ENCODE measurements at regions not wholly inside any gene's neighbourhood (a gene's known extent, or its start where the extent isn't known, plus 50 kb on each side); places are given as distances from the start of the nearest gene placed in this dataset.
"Not testable (repeated sequence)": the region's sequence is repeated elsewhere in the genome, so short reads cannot be mapped to it uniquely, and the experiment has no call there.

- BruUV-seq (replicated peaks), result no TSS peak
- peaks cover 24% of the 10 kb centered on the region for H3K4me1 Mint-ChIP-seq (ENCODE audit: low read depth, unreplicated experiment)
Observed at GRCh38 chr20:56781108-56781739, 152.1 kb downstream of the TFAP2C start.

GRCh38 chr20:56781987-56782560, 153.0 kb downstream of the TFAP2C start:
- BruUV-seq (replicated peaks); H3K4me3 Mint-ChIP-seq (ENCODE audit: low read depth, unreplicated experiment); H3K9me3 Mint-ChIP-seq (ENCODE audit: low read depth, unreplicated experiment); H3K36me3 Mint-ChIP-seq (ENCODE audit: insufficient read depth, unreplicated experiment); H3K27ac Mint-ChIP-seq (ENCODE audit: unreplicated experiment); DNase-seq; CTCF ChIA-PET: not testable (repeated sequence)
- intact Hi-C loops (cut with micrococcal nuclease; ENCODE audit: unreplicated experiment), result loop anchor here (10.0 kb wide), 1 partner anchor 227 kb away; no protein-coding TSS in a partner anchor
- peaks cover 24% of the 10 kb centered on the region for H3K4me1 Mint-ChIP-seq (ENCODE audit: low read depth, unreplicated experiment)
- H3K27me3 Mint-ChIP-seq (ENCODE audit: unreplicated experiment), result peaks cover 21% of the 10 kb centered on the region

More at GRCh38 chr20:56781108-56781739, 152.1 kb downstream of the TFAP2C start:
- H3K9me3 Mint-ChIP-seq (ENCODE audit: low read depth, unreplicated experiment), result no peaks in the 10 kb centered on the region
- no peak overlapping the region for H3K27ac Mint-ChIP-seq (ENCODE audit: unreplicated experiment)
- H3K4me3 Mint-ChIP-seq (ENCODE audit: low read depth, unreplicated experiment), result no peak overlapping the region
- TF ChIP-seq, protein P1, sequence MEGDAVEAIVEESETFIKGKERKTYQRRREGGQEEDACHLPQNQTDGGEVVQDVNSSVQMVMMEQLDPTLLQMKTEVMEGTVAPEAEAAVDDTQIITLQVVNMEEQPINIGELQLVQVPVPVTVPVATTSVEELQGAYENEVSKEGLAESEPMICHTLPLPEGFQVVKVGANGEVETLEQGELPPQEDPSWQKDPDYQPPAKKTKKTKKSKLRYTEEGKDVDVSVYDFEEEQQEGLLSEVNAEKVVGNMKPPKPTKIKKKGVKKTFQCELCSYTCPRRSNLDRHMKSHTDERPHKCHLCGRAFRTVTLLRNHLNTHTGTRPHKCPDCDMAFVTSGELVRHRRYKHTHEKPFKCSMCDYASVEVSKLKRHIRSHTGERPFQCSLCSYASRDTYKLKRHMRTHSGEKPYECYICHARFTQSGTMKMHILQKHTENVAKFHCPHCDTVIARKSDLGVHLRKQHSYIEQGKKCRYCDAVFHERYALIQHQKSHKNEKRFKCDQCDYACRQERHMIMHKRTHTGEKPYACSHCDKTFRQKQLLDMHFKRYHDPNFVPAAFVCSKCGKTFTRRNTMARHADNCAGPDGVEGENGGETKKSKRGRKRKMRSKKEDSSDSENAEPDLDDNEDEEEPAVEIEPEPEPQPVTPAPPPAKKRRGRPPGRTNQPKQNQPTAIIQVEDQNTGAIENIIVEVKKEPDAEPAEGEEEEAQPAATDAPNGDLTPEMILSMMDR (IDR thresholded peaks at IDR 0.05; ENCODE audit: unreplicated experiment), result no peak
- no peaks in the 10 kb centered on the region for H3K36me3 Mint-ChIP-seq (ENCODE audit: insufficient read depth, unreplicated experiment)
- DNase-seq, result peak; percentile 49
- intact Hi-C loops (cut with micrococcal nuclease; ENCODE audit: unreplicated experiment), result loop anchor here (10.0 kb wide), 1 partner anchor 226 kb away; no protein-coding TSS in a partner anchor
- CTCF ChIA-PET, result interaction anchor here (0.6 kb wide), 3 partner anchors 86 to 153 kb away, joined by 3 read pairs; no protein-coding TSS in a partner anchor
- H3K27me3 Mint-ChIP-seq (ENCODE audit: unreplicated experiment), result peaks cover 21% of the 10 kb centered on the region

DNA sequence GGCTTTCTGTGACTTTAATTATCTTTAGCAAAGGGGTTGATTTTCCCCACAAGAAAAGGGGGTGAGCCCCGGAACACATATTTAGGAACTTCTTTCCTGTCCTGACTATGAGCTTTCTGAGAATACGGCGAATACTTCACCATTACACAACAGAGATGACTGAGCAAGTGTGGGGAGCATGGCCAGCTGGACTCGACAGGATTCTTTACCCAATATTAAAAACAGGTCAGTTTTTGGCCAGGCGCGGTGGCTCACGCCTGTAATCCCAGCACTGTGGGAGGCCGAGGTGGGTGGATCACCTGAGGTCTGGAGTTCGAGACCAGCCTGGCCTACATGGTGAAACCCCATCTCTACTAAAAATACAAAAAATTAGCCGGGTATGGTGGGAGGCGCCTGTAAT, 153.7 kb downstream of the TFAP2C start:
- H3K36me3 Mint-ChIP-seq (ENCODE audit: insufficient read depth, unreplicated experiment); H3K27ac Mint-ChIP-seq (ENCODE audit: unreplicated experiment); H3K4me3 Mint-ChIP-seq (ENCODE audit: low read depth, unreplicated experiment); DNase-seq; CTCF ChIA-PET; BruUV-seq (replicated peaks); H3K9me3 Mint-ChIP-seq (ENCODE audit: low read depth, unreplicated experiment): not testable (repeated sequence)
- Mint-ChIP-seq H3K27me3 (ENCODE audit: unreplicated experiment) (peaks cover 21% of the 10 kb centered on the region), H3K4me1 (ENCODE audit: low read depth, unreplicated experiment) (peaks cover 28% of the 10 kb centered on the region)
- intact Hi-C loops (cut with micrococcal nuclease; ENCODE audit: unreplicated experiment), result loop anchor here (10.0 kb wide), 1 partner anchor 228 kb away; no protein-coding TSS in a partner anchor

DNA sequence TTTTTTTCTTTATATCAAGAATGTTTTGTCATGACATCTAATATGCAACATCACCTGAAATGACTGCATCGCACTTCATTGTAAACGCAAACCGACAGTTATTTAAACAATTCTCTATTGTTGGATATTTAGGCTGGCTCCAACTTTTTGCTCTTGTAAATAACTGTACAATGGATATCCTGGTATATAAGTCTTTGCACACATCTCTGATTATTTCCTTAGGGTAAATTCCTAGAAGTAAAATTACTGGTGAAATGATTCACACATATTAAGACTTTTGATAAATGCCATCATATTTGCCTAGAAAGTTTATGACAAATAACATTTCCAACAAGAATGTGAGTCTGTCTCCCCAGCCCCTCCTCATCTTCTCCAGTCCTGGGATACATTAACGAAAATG, 154.7 kb downstream of the TFAP2C start:
- peaks cover 33% of the 10 kb centered on the region for H3K4me1 Mint-ChIP-seq (ENCODE audit: low read depth, unreplicated experiment)
- peaks cover 21% of the 10 kb centered on the region for H3K27me3 Mint-ChIP-seq (ENCODE audit: unreplicated experiment)
- TF ChIP-seq, protein P1 (IDR thresholded peaks at IDR 0.05; ENCODE audit: unreplicated experiment), result no peak
- no TSS peak for BruUV-seq (replicated peaks)
- DNase-seq, result no peak
- no peak overlapping the region for H3K27ac Mint-ChIP-seq (ENCODE audit: unreplicated experiment)
- intact Hi-C loops (cut with micrococcal nuclease; ENCODE audit: unreplicated experiment), result loop anchor here (10.0 kb wide), 1 partner anchor 229 kb away; no protein-coding TSS in a partner anchor
- CTCF ChIA-PET, result no interaction called here
- H3K36me3 Mint-ChIP-seq (ENCODE audit: insufficient read depth, unreplicated experiment), result peaks cover 11% of the 10 kb centered on the region
- H3K9me3 Mint-ChIP-seq (ENCODE audit: low read depth, unreplicated experiment), result no peaks in the 10 kb centered on the region
- no peak overlapping the region for H3K4me3 Mint-ChIP-seq (ENCODE audit: low read depth, unreplicated experiment)

GRCh38 chr20:56786503-56786902, 157.4 kb downstream of the TFAP2C start:
- CTCF ChIA-PET, result no interaction called here
- no peaks in the 10 kb centered on the region for H3K9me3 Mint-ChIP-seq (ENCODE audit: low read depth, unreplicated experiment)

More at GRCh38 chr20:56786503-56786902, 157.4 kb downstream of the TFAP2C start:
- Mint-ChIP-seq H3K27me3 (ENCODE audit: unreplicated experiment) (peaks cover 21% of the 10 kb centered on the region), H3K27ac (ENCODE audit: unreplicated experiment) (no peak overlapping the region), H3K4me1 (ENCODE audit: low read depth, unreplicated experiment) (peaks cover 27% of the 10 kb centered on the region), H3K36me3 (ENCODE audit: insufficient read depth, unreplicated experiment) (peaks cover 11% of the 10 kb centered on the region), H3K4me3 (ENCODE audit: low read depth, unreplicated experiment) (no peak overlapping the region)
- TF ChIP-seq, protein P1 (IDR thresholded peaks at IDR 0.05; ENCODE audit: unreplicated experiment), result no peak
- intact Hi-C loops (cut with micrococcal nuclease; ENCODE audit: unreplicated experiment), result loop anchor here (10.0 kb wide), 1 partner anchor 232 kb away; no protein-coding TSS in a partner anchor
- BruUV-seq (replicated peaks), result no TSS peak
- no peak for DNase-seq
